ENCODE measurements at regions not wholly inside any gene's neighbourhood (a gene's known extent, or its start where the extent isn't known, plus 50 kb on each side); places are given as distances from the start of the nearest gene placed in this dataset.

DNA sequence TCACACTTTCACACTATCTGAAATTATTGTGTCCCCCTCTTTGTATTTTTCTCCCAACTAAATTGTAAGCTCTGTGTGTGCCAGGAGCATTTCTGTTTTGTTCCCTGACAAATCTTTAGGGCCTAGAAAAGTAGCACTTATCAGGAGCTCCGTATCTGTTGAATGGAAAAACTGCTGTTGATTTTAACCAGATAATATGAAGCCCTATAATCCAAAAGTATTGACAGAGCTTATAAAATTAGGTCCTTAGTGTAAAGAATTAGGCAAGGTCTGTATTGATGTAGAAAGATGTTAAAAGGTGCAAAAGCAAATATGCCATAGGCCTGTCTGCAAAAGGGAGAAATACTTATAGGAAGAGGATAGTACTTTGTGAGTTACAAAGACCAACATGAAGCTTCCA lies 109.4 kb upstream of the ISL1 start:
- TF ChIP-seq, protein P1, sequence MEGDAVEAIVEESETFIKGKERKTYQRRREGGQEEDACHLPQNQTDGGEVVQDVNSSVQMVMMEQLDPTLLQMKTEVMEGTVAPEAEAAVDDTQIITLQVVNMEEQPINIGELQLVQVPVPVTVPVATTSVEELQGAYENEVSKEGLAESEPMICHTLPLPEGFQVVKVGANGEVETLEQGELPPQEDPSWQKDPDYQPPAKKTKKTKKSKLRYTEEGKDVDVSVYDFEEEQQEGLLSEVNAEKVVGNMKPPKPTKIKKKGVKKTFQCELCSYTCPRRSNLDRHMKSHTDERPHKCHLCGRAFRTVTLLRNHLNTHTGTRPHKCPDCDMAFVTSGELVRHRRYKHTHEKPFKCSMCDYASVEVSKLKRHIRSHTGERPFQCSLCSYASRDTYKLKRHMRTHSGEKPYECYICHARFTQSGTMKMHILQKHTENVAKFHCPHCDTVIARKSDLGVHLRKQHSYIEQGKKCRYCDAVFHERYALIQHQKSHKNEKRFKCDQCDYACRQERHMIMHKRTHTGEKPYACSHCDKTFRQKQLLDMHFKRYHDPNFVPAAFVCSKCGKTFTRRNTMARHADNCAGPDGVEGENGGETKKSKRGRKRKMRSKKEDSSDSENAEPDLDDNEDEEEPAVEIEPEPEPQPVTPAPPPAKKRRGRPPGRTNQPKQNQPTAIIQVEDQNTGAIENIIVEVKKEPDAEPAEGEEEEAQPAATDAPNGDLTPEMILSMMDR (conservative IDR thresholded peaks at IDR 0.05; ENCODE audit: low read depth in 2 of 2) = no peak
- TF ChIP-seq, protein P2, sequence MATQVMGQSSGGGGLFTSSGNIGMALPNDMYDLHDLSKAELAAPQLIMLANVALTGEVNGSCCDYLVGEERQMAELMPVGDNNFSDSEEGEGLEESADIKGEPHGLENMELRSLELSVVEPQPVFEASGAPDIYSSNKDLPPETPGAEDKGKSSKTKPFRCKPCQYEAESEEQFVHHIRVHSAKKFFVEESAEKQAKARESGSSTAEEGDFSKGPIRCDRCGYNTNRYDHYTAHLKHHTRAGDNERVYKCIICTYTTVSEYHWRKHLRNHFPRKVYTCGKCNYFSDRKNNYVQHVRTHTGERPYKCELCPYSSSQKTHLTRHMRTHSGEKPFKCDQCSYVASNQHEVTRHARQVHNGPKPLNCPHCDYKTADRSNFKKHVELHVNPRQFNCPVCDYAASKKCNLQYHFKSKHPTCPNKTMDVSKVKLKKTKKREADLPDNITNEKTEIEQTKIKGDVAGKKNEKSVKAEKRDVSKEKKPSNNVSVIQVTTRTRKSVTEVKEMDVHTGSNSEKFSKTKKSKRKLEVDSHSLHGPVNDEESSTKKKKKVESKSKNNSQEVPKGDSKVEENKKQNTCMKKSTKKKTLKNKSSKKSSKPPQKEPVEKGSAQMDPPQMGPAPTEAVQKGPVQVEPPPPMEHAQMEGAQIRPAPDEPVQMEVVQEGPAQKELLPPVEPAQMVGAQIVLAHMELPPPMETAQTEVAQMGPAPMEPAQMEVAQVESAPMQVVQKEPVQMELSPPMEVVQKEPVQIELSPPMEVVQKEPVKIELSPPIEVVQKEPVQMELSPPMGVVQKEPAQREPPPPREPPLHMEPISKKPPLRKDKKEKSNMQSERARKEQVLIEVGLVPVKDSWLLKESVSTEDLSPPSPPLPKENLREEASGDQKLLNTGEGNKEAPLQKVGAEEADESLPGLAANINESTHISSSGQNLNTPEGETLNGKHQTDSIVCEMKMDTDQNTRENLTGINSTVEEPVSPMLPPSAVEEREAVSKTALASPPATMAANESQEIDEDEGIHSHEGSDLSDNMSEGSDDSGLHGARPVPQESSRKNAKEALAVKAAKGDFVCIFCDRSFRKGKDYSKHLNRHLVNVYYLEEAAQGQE (IDR thresholded peaks at IDR 0.05; ENCODE audit: unreplicated experiment) = no peak
- no peak for TF ChIP-seq CREB1 (CRISPR knock-in tag; IDR thresholded peaks at IDR 0.05; ENCODE audit: low read depth)
- TF ChIP-seq, protein P3, sequence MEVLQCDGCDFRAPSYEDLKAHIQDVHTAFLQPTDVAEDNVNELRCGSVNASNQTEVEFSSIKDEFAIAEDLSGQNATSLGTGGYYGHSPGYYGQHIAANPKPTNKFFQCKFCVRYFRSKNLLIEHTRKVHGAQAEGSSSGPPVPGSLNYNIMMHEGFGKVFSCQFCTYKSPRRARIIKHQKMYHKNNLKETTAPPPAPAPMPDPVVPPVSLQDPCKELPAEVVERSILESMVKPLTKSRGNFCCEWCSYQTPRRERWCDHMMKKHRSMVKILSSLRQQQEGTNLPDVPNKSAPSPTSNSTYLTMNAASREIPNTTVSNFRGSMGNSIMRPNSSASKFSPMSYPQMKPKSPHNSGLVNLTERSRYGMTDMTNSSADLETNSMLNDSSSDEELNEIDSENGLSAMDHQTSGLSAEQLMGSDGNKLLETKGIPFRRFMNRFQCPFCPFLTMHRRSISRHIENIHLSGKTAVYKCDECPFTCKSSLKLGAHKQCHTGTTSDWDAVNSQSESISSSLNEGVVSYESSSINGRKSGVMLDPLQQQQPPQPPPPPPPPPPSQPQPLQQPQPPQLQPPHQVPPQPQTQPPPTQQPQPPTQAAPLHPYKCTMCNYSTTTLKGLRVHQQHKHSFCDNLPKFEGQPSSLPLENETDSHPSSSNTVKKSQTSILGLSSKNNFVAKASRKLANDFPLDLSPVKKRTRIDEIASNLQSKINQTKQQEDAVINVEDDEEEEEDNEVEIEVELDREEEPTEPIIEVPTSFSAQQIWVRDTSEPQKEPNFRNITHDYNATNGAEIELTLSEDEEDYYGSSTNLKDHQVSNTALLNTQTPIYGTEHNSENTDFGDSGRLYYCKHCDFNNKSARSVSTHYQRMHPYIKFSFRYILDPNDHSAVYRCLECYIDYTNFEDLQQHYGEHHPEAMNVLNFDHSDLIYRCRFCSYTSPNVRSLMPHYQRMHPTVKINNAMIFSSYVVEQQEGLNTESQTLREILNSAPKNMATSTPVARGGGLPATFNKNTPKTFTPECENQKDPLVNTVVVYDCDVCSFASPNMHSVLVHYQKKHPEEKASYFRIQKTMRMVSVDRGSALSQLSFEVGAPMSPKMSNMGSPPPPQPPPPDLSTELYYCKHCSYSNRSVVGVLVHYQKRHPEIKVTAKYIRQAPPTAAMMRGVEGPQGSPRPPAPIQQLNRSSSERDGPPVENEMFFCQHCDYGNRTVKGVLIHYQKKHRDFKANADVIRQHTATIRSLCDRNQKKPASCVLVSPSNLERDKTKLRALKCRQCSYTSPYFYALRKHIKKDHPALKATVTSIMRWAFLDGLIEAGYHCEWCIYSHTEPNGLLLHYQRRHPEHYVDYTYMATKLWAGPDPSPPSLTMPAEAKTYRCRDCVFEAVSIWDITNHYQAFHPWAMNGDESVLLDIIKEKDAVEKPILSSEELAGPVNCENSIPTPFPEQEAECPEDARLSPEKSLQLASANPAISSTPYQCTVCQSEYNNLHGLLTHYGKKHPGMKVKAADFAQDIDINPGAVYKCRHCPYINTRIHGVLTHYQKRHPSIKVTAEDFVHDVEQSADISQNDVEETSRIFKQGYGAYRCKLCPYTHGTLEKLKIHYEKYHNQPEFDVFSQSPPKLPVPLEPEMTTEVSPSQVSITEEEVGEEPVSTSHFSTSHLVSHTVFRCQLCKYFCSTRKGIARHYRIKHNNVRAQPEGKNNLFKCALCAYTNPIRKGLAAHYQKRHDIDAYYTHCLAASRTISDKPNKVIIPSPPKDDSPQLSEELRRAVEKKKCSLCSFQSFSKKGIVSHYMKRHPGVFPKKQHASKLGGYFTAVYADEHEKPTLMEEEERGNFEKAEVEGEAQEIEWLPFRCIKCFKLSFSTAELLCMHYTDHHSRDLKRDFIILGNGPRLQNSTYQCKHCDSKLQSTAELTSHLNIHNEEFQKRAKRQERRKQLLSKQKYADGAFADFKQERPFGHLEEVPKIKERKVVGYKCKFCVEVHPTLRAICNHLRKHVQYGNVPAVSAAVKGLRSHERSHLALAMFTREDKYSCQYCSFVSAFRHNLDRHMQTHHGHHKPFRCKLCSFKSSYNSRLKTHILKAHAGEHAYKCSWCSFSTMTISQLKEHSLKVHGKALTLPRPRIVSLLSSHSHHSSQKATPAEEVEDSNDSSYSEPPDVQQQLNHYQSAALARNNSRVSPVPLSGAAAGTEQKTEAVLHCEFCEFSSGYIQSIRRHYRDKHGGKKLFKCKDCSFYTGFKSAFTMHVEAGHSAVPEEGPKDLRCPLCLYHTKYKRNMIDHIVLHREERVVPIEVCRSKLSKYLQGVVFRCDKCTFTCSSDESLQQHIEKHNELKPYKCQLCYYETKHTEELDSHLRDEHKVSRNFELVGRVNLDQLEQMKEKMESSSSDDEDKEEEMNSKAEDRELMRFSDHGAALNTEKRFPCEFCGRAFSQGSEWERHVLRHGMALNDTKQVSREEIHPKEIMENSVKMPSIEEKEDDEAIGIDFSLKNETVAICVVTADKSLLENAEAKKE (CRISPR knock-in tag; IDR thresholded peaks at IDR 0.05) = no peak
- TF ChIP-seq JUNB (IDR thresholded peaks at IDR 0.05; ENCODE audit: unreplicated experiment) = no peak
- TF ChIP-seq STAT1 (IDR thresholded peaks at IDR 0.05; ENCODE audit: unreplicated experiment) = no peak
- no peak for TF ChIP-seq EZH2 (IDR thresholded peaks at IDR 0.05; ENCODE audit: low read depth, unreplicated experiment)
- TF ChIP-seq POLR2AphosphoS5 (IDR thresholded peaks at IDR 0.05; ENCODE audit: low read depth) = no peak

Data from GM23338 (cell line).